Activated CD8-positive, alpha-beta T cell treated with anti-CD3 and anti-CD28 coated beads, Interleukin-2, amount 10 ng/mL, durations not matched to agents 7 days and 5 days (primary cell): ENCODE measurements at regions not wholly inside any gene's neighbourhood (a gene's known extent, or its start where the extent isn't known, plus 50 kb on each side); places are given as distances from the start of the nearest gene placed in this dataset.

Experiments used
- ATAC-seq: fragments of 150-1000 bp; cut with Tn5 transposase; one replicate; pipeline ENCODE4 v1.10.0; 2021; ENCODE audit warnings: moderate library complexity
- CTCF ChIA-PET: fragments of 350-600 bp; sonication (Branson Sonifier 250); formaldehyde crosslinking; loops from one replicate; lab custom pipeline; 2021; ENCODE audit warnings: antibody characterized with exemption; lab: Charles Lee
- POLR2A ChIA-PET: fragments of 350-600 bp; sonication (Branson Sonifier 250); formaldehyde crosslinking; loops from one replicate; lab custom pipeline; 2021; ENCODE audit warnings: antibody characterized with exemption; lab: Charles Lee
- DNase-seq: peaks from one replicate; pipeline ENCODE4 v3.0.0-alpha.2; 2020
- H3K27ac Mint-ChIP-seq: one replicate; pipeline ENCODE4 v1.8.0; 2021; ENCODE audit warnings: mild to moderate bottlenecking, mixed read lengths
- H3K27me3 Mint-ChIP-seq: one replicate; pipeline ENCODE4 v1.8.0; 2021; ENCODE audit warnings: low read depth, mixed read lengths
- H3K36me3 Mint-ChIP-seq: one replicate; pipeline ENCODE4 v1.8.0; 2021; ENCODE audit warnings: low read depth, mixed read lengths
- H3K4me1 Mint-ChIP-seq: one replicate; pipeline ENCODE4 v1.8.0; 2021; ENCODE audit warnings: low read depth, mixed read lengths
- H3K4me3 Mint-ChIP-seq: one replicate; pipeline ENCODE4 v1.8.0; 2021; ENCODE audit warnings: mild to moderate bottlenecking, mixed read lengths
- H3K9me3 Mint-ChIP-seq: one replicate; pipeline ENCODE4 v1.8.0; 2022; ENCODE audit warnings: mixed read lengths; ENCODE audit not compliant: insufficient read depth

GRCh38 chr2:200128296-200128695, 172.9 kb downstream of the MAIP1 start:
- H3K36me3 Mint-ChIP-seq: no peaks in the 10 kb centered on the region
- peaks cover 6% of the 10 kb centered on the region for H3K27me3 Mint-ChIP-seq
- H3K27ac Mint-ChIP-seq: no peak overlapping the region
- ChIA-PET CTCF (interaction anchor here (1.0 kb wide), 1 partner anchor 8 kb away, joined by 3 read pairs; no protein-coding TSS in a partner anchor), POLR2A (no interaction called here)
- no peak overlapping the region for H3K4me3 Mint-ChIP-seq
- DNase-seq (no peak), ATAC-seq (no peak)
- no peaks in the 10 kb centered on the region for H3K9me3 Mint-ChIP-seq
- H3K4me1 Mint-ChIP-seq: no peaks in the 10 kb centered on the region

- H3K9me3 Mint-ChIP-seq: no peaks in the 10 kb centered on the region
- no peaks in the 10 kb centered on the region for H3K4me1 Mint-ChIP-seq
- H3K4me3 Mint-ChIP-seq: no peak overlapping the region
- DNase-seq: no peak
- no peaks in the 10 kb centered on the region for H3K36me3 Mint-ChIP-seq
- POLR2A ChIA-PET: no interaction called here
- H3K27ac Mint-ChIP-seq: no peak overlapping the region
- peaks cover 6% of the 10 kb centered on the region for H3K27me3 Mint-ChIP-seq
- no peak for ATAC-seq
- CTCF ChIA-PET: no interaction called here
Measured at GRCh38 chr2:200129721-200130462, 174.5 kb downstream of the MAIP1 start.

DNA sequence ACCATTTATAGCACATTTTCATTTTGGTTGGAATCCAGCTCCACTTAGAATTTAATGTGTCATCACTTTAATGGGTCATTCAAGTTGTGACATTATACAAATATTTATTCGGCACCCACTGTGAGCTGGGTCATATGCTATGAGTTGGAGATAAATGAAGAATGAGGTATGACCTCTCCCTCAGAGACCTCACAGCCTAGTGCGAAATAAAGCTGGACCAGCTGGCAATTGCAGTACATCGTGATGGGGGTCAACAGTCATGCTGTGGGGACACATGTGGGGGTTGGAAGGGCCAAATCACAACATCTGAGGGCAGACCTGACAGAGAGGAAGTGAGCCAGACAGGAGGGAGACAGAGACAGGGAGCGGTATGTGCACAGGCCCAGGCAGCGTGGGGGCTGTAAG, 175.4 kb downstream of the MAIP1 start:
- H3K27ac Mint-ChIP-seq: no peak overlapping the region
- no peaks in the 10 kb centered on the region for H3K36me3 Mint-ChIP-seq
- ATAC-seq (no peak), DNase-seq (no peak)
- no peak overlapping the region for H3K4me3 Mint-ChIP-seq
- POLR2A ChIA-PET: no interaction called here
- CTCF ChIA-PET: no interaction called here
- H3K4me1 Mint-ChIP-seq: no peaks in the 10 kb centered on the region
- H3K9me3 Mint-ChIP-seq: no peaks in the 10 kb centered on the region
- H3K27me3 Mint-ChIP-seq: peaks cover 6% of the 10 kb centered on the region

DNA sequence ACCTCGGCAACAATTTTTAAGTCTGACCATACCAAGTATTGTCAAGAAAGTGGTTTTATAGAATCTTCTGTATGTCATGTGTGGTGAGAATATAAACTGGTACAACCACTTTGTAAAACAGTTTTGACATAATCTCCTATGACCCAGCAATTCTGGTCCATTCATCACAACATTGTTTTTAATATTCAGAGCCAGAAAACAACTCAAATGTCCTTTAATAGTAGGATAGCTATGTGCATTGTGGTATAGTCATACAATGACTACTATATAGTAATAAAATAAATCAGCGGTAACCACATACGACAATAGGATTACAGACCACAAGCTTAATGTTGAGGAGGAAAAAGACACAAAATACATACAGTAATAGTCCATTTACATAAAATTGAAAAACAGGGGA, 175.2 kb upstream of the SPATS2L start:
- ChIA-PET POLR2A (no interaction called here), CTCF (no interaction called here)
- Mint-ChIP-seq H3K36me3 (no peaks in the 10 kb centered on the region), H3K9me3 (no peaks in the 10 kb centered on the region), H3K4me1 (no peaks in the 10 kb centered on the region), H3K4me3 (no peak overlapping the region), H3K27ac (no peak overlapping the region), H3K27me3 (peaks cover 6% of the 10 kb centered on the region)
- ATAC-seq (no peak), DNase-seq (no peak)

GRCh38 chr2:200135082-200135481, 171.4 kb upstream of the SPATS2L start:
- Mint-ChIP-seq H3K4me1 (no peaks in the 10 kb centered on the region), H3K4me3 (no peak overlapping the region), H3K27ac (no peak overlapping the region), H3K27me3 (peaks cover 6% of the 10 kb centered on the region), H3K36me3 (no peaks in the 10 kb centered on the region), H3K9me3 (no peaks in the 10 kb centered on the region)
- ATAC-seq (no peak), DNase-seq (no peak)
- ChIA-PET CTCF (interaction anchor here (1.1 kb wide), 1 partner anchor 11 kb away, joined by 3 read pairs; no protein-coding TSS in a partner anchor), POLR2A (no interaction called here)

- Mint-ChIP-seq H3K4me1 (no peaks in the 10 kb centered on the region), H3K36me3 (no peaks in the 10 kb centered on the region), H3K27ac (no peak overlapping the region), H3K4me3 (no peak overlapping the region), H3K9me3 (no peaks in the 10 kb centered on the region), H3K27me3 (peaks cover 8% of the 10 kb centered on the region)
- ChIA-PET CTCF (interaction anchor here (0.6 to 1.1 kb wide), 2 partner anchors 9 to 194 kb away, joined by 3 read pairs; no protein-coding TSS in a partner anchor), POLR2A (no interaction called here)
- DNase-seq (no peak), ATAC-seq (no peak)
Measured at GRCh38 chr2:200136655-200137054, 169.8 kb upstream of the SPATS2L start.

GRCh38 chr2:200137271-200137670, 169.2 kb upstream of the SPATS2L start:
- no peaks in the 10 kb centered on the region for H3K9me3 Mint-ChIP-seq
- H3K4me3 Mint-ChIP-seq: no peak overlapping the region
- ATAC-seq (no peak), DNase-seq (no peak)
- ChIA-PET POLR2A (no interaction called here), CTCF (interaction anchor here (0.6 kb wide), 1 partner anchor 195 kb away, joined by 3 read pairs; no protein-coding TSS in a partner anchor)
- no peak overlapping the region for H3K27ac Mint-ChIP-seq
- H3K27me3 Mint-ChIP-seq: peaks cover 5% of the 10 kb centered on the region
- H3K4me1 Mint-ChIP-seq: no peaks in the 10 kb centered on the region
- no peaks in the 10 kb centered on the region for H3K36me3 Mint-ChIP-seq

GRCh38 chr2:200137691-200138090, 168.8 kb upstream of the SPATS2L start:
- CTCF ChIA-PET: no interaction called here
- POLR2A ChIA-PET: no interaction called here

DNA sequence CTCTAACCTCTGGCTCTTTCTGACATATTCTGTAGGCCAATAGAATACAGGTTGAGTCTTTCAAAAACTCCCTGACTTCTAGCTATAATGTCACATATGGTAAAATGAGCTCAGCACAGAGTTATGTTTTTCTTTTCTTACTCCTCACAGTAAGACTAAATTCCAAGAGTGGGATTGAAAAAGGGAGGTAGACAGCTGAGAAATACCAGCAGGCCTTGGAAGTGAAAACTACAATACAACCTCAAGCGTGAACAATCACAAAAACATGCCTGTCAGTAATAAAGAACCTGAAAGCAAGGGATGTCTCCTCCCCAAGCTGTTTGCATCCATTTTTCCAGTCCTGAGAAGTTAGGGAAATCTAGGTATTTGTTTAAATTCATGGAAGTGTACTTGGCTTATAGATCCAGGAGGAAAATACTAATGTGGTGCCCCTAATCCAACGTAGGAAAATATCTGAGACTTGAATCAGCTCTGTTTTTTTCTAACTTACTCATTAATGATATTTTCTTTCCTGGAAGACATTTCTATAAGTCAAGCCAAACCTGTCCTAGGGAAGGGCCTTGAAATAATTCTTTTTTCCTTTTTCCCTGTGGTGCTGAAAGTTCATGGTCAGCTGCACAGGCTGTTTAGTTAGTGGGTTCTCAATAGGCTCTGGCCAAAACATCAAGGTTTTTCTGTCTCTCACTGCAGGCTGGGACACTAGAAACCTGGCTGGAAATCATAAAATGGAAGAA, 167.9 kb upstream of the SPATS2L start:
- Mint-ChIP-seq H3K36me3 (no peaks in the 10 kb centered on the region), H3K9me3 (no peaks in the 10 kb centered on the region), H3K27me3 (peaks cover 5% of the 10 kb centered on the region), H3K4me3 (no peak overlapping the region), H3K27ac (no peak overlapping the region), H3K4me1 (no peaks in the 10 kb centered on the region)
- DNase-seq: no peak
- no peak for ATAC-seq
- CTCF ChIA-PET: interaction anchor here (1.6 kb wide), 1 partner anchor 345 kb away, joined by 4 read pairs; no protein-coding TSS in a partner anchor
- POLR2A ChIA-PET: no interaction called here

More at GRCh38 chr2:200137691-200138090, 168.8 kb upstream of the SPATS2L start:
- ATAC-seq (no peak), DNase-seq (no peak)
- Mint-ChIP-seq H3K4me3 (no peak overlapping the region), H3K27ac (no peak overlapping the region), H3K9me3 (no peaks in the 10 kb centered on the region), H3K36me3 (no peaks in the 10 kb centered on the region), H3K4me1 (no peaks in the 10 kb centered on the region), H3K27me3 (peaks cover 5% of the 10 kb centered on the region)

DNA sequence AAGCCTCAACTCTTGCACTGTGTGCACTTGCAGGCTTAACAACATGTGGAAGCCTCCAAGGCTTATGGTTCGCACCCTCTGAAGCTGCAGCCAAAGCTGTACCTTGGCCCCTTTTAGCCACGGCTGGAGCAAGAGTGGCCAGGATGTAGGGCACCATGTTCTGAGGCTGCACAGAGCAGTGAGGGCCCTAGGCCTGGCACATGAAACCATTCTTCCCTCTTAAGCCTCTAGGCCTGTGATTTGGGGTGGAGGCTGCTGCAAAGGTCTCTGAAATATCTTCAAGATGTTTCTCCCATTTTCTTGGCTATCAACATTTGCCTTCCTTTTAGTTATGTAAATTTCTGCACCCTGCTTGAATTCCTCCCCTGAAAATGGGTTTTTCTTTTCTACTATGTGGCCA, 161.9 kb upstream of the SPATS2L start:
- ChIA-PET POLR2A (no interaction called here), CTCF (no interaction called here)
- H3K9me3 Mint-ChIP-seq: no peaks in the 10 kb centered on the region
- no peak for DNase-seq
- no peak overlapping the region for H3K27ac Mint-ChIP-seq
- ATAC-seq: no peak
- H3K27me3 Mint-ChIP-seq: peaks cover 9% of the 10 kb centered on the region
- H3K4me3 Mint-ChIP-seq: no peak overlapping the region
- no peaks in the 10 kb centered on the region for H3K4me1 Mint-ChIP-seq
- H3K36me3 Mint-ChIP-seq: no peaks in the 10 kb centered on the region

GRCh38 chr2:200146501-200146900, 160.0 kb upstream of the SPATS2L start:
- DNase-seq (no peak), ATAC-seq (no peak)
- Mint-ChIP-seq H3K9me3 (peaks cover 5% of the 10 kb centered on the region), H3K36me3 (no peaks in the 10 kb centered on the region), H3K27ac (no peak overlapping the region), H3K27me3 (peaks cover 4% of the 10 kb centered on the region), H3K4me1 (no peaks in the 10 kb centered on the region), H3K4me3 (no peak overlapping the region)
- ChIA-PET POLR2A (no interaction called here), CTCF (no interaction called here)

- ATAC-seq (no peak), DNase-seq (no peak)
- ChIA-PET POLR2A (no interaction called here), CTCF (no interaction called here)
- Mint-ChIP-seq H3K4me1 (no peaks in the 10 kb centered on the region), H3K4me3 (no peak overlapping the region), H3K36me3 (no peaks in the 10 kb centered on the region), H3K27me3 (peaks cover 4% of the 10 kb centered on the region), H3K9me3 (peaks cover 5% of the 10 kb centered on the region), H3K27ac (no peak overlapping the region)
Measured at GRCh38 chr2:200147371-200147770, 159.1 kb upstream of the SPATS2L start.
